ENCODE measurements at regions not wholly inside any gene's neighbourhood (a gene's known extent, or its start where the extent isn't known, plus 50 kb on each side); places are given as distances from the start of the nearest gene placed in this dataset.

DNA sequence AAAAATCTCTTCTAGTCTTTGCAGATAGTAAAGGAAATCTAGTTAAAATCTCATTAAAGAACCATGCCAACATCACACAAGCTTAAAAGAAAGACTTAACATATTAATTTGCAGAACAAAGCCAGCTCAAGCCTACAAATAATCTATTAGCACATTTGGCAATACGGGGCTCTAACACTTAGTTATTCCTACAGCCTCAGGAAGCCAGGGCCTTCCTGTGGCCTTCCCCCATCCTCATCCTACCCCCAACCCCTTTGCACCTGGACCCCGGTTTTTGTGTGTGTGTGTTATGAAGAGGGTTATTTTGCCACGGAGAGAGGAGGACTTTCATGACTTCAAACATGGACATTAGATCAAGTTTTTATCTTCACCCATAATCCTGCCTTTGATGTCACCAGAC lies 64.6 kb downstream of the FOXB2 start:
- DNase-seq (ENCODE audit: extremely low spot score): no peak
- ChIA-PET CTCF (interaction anchor here (0.7 kb wide), 1 partner anchor 197 kb away, joined by 3 read pairs; no protein-coding TSS in a partner anchor), POLR2A (no interaction called here)
- TF ChIP-seq, protein P1, sequence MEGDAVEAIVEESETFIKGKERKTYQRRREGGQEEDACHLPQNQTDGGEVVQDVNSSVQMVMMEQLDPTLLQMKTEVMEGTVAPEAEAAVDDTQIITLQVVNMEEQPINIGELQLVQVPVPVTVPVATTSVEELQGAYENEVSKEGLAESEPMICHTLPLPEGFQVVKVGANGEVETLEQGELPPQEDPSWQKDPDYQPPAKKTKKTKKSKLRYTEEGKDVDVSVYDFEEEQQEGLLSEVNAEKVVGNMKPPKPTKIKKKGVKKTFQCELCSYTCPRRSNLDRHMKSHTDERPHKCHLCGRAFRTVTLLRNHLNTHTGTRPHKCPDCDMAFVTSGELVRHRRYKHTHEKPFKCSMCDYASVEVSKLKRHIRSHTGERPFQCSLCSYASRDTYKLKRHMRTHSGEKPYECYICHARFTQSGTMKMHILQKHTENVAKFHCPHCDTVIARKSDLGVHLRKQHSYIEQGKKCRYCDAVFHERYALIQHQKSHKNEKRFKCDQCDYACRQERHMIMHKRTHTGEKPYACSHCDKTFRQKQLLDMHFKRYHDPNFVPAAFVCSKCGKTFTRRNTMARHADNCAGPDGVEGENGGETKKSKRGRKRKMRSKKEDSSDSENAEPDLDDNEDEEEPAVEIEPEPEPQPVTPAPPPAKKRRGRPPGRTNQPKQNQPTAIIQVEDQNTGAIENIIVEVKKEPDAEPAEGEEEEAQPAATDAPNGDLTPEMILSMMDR (IDR thresholded peaks at IDR 0.05; ENCODE audit: control extremely low read depth, extremely low read depth, low read depth, missing control alignments): no peak

DNA sequence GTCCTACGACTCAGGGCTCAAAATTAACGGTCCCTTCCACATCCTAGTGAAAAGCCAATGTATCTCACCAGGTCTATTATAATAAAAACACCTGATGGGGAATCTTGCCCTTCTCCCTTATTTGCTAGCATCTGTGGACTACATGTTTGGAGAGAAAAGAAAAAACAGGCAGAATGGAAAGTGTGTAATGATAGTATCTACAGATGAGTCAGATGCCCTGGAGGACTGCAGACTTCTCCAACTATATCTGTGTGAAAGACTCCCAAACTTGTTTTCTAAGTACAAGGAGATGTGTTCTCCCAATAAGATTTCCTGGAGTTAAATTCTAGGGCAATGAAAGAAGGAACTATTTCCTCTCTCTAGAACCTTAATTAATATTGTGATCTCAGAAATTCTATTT lies 66.0 kb downstream of the FOXB2 start:
- DNase-seq (ENCODE audit: extremely low spot score): no peak
- TF ChIP-seq, protein P1 (IDR thresholded peaks at IDR 0.05; ENCODE audit: control extremely low read depth, extremely low read depth, low read depth, missing control alignments): no peak
- ChIA-PET CTCF (no interaction called here), POLR2A (no interaction called here)

DNA sequence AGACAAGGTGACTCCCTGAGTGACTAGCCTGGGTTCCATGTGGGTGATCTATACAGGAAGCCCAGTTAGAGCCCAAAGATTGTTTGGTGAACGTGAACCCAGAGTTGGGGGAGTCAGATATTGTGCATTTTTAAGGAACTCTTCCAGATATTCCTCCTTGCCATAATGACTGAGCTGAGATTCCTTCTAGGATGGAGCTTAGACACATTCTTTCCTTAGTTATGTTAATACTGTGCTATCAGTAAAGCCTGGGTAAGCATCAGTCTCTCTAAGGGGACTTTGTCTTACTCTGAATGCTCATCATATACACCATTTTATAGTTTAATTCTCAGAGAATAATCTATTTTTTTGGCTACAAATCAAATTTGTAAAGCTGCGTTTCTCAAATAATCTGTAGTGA lies 68.1 kb downstream of the FOXB2 start:
- POLR2A ChIA-PET: no interaction called here
- DNase-seq (ENCODE audit: extremely low spot score): no peak
- CTCF ChIA-PET: interaction anchor here (1.3 kb wide), 1 partner anchor 37 kb away, joined by 4 read pairs; no protein-coding TSS in a partner anchor
- TF ChIP-seq, protein P1 (IDR thresholded peaks at IDR 0.05; ENCODE audit: control extremely low read depth, extremely low read depth, low read depth, missing control alignments): no peak

DNA sequence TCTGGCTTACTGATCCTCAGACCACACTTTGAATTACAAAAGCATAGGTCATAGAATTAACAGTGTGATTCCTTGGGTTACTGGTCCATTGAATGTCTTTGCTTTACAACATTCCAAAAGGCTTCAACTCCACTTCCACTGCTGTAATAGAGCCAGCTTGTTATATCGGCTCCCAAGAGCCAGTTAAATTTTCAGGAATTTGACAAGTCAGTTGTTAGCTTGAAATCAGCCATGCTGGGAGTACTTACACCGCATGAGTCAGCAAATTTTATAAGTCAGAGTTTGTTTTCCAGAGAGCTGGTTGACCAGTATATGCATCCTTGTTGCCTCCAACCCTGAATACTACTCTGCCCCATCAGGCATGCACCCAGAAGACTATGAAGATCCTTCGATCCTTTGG lies 73.1 kb downstream of the FOXB2 start:
- POLR2A ChIA-PET: no interaction called here
- TF ChIP-seq, protein P1 (IDR thresholded peaks at IDR 0.05; ENCODE audit: control extremely low read depth, extremely low read depth, low read depth, missing control alignments): no peak
- DNase-seq (ENCODE audit: extremely low spot score): no peak
- CTCF ChIA-PET: interaction anchor here (0.7 to 0.9 kb wide), 2 partner anchors 14 to 17 kb away, joined by 3 read pairs; no protein-coding TSS in a partner anchor

DNA sequence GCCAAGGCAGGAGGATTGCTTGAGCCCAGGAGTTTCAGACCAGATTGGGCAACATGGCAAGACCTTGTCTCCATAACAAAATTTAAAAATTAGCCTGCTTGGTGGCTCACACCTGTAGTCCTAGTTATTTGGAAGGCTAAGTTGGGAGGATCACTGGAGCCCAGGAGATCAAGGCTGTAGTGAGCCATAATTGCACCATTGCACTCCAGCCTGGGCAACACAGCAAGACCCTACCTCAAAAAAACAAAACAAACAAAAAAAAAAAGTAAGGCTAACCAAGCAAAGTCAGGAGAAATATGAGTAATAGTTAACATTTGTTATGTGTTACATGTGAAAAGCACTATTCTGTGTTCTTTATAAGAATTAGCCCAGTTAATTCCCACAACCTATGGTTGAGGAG lies 74.7 kb downstream of the FOXB2 start:
- TF ChIP-seq, protein P1 (IDR thresholded peaks at IDR 0.05; ENCODE audit: control extremely low read depth, extremely low read depth, low read depth, missing control alignments): no peak
- DNase-seq (ENCODE audit: extremely low spot score): no peak
- ChIA-PET POLR2A (interaction anchor here (0.6 kb wide), 1 partner anchor 20 kb away, joined by 3 read pairs; no protein-coding TSS in a partner anchor), CTCF (no interaction called here)

DNA sequence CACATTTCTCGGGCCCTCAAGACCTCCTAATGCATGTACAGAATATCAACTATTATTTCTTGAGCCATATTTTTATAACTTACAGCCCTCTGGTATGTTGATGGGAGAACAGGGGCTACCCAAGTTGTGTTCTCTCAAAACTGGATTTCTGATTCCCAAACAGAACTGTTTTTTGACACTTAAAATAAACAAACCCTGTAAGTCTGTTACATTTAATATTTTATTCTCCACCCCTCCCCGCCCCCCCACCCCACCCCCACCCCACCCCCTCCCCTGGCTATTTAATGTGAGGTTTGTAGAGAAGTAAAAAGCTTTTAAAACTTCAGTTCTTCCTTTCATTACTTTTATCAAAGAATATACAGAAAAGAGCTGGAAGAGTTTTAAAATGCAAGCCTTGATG lies 77.9 kb downstream of the FOXB2 start:
- TF ChIP-seq, protein P1 (IDR thresholded peaks at IDR 0.05; ENCODE audit: control extremely low read depth, extremely low read depth, low read depth, missing control alignments): no peak
- POLR2A ChIA-PET: no interaction called here
- no peak for DNase-seq (ENCODE audit: extremely low spot score)
- CTCF ChIA-PET: interaction anchor here (1.3 kb wide), 1 partner anchor 11 kb away, joined by 3 read pairs; no protein-coding TSS in a partner anchor

DNA sequence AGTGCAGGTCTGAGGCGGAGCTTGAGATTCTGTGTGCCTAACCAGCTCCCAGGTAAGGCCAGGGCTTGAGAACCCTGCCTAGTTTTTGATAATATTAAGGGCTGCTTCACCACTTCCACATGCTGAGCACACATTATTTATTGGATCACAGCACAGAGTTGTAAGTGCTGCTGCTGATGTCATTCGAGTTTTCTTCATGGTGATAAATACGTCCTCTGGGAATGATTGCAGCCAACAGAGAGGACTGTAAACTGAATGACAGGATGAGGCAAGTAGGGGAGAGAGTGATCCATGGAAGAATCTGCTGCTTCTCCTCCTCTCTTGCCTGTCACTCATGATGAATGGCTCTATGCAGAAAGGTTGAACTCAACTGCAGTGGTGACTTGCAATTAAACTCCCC lies 77.9 kb upstream of the VPS13A start:
- CTCF ChIA-PET: no interaction called here
- POLR2A ChIA-PET: no interaction called here
- TF ChIP-seq, protein P1 (IDR thresholded peaks at IDR 0.05; ENCODE audit: control extremely low read depth, extremely low read depth, low read depth, missing control alignments): no peak
- no peak for DNase-seq (ENCODE audit: extremely low spot score)
